HCT116 (cell line): ENCODE measurements at regions not wholly inside any gene's neighbourhood (a gene's known extent, or its start where the extent isn't known, plus 50 kb on each side); places are given as distances from the start of the nearest gene placed in this dataset.

ENCODE experiments used
- EGR1 ChIP-seq: IDR thresholded peaks from 2 replicates; pipeline ENCODE4 v1.6.1; 2012; ENCODE audit warnings: low read depth
- EZH2 ChIP-seq: fragments of 200-600 bp; sonication (generic); IDR thresholded peaks from 2 replicates; pipeline ENCODE4 v1.6.1; 2017; ENCODE audit warnings: antibody characterized with exemption, mixed run types
- EZH2phosphoT487 ChIP-seq: fragments of 200-600 bp; IDR thresholded peaks from 2 replicates; pipeline ENCODE4 v1.6.1; 2018; ENCODE audit warnings: antibody characterized with exemption, borderline replicate concordance
- FOSL1 ChIP-seq: IDR thresholded peaks from 2 replicates; pipeline ENCODE4 v1.6.1; 2012; ENCODE audit warnings: low read depth
- POLR2A ChIP-seq: IDR thresholded peaks from 2 replicates; pipeline ENCODE4 v1.7.0; 2011; ENCODE audit warnings: borderline replicate concordance; ENCODE audit not compliant: insufficient read depth, insufficient read length; ENCODE audit errors: extremely low read depth
- POLR2AphosphoS5 ChIP-seq: IDR thresholded peaks from 2 replicates; pipeline ENCODE4 v1.6.1; 2011; ENCODE audit warnings: mild to moderate bottlenecking, low read depth, low read length, moderate library complexity
- SIN3A ChIP-seq: IDR thresholded peaks from 2 replicates; pipeline ENCODE4 v1.6.1; 2012; ENCODE audit warnings: low read depth
- SP1 ChIP-seq: IDR thresholded peaks from 2 replicates; pipeline ENCODE4 v1.6.1; 2012; ENCODE audit warnings: low read depth
- ZFX ChIP-seq: fragments of 450-650 bp; IDR thresholded peaks from 2 replicates; pipeline ENCODE4 v1.6.1; 2017
- ZNF274 ChIP-seq: fragments of 200-500 bp; sonication (Bioruptor generic); IDR thresholded peaks from 2 replicates; pipeline ENCODE4 v1.6.1; 2014; ENCODE audit warnings: mild to moderate bottlenecking, low read depth, low read length, inconsistent platforms
- TF ChIP-seq, protein P1 (sequence below), 3 experiments: fragments of 200-600 bp in 1 of 3; sonication (generic) in 1 of 3; IDR thresholded peaks in 2 of 3; conservative IDR thresholded peaks in 1 of 3; 2 replicates each; pipeline ENCODE4 v1.5.1; 2012 to 2017; ENCODE audit warnings: low read depth in 2 of 3, low read length in 2 of 3, antibody characterized with exemption in 1 of 3, borderline replicate concordance in 1 of 3, control low read depth in 1 of 3, mild to moderate bottlenecking in 1 of 3, mixed read lengths in 1 of 3, mixed run types in 1 of 3, moderate library complexity in 1 of 3; ENCODE audit not compliant: insufficient read depth in 1 of 3
- TF ChIP-seq, protein P2 (sequence below): IDR thresholded peaks from 2 replicates; pipeline ENCODE4 v1.6.1; 2012
- TF ChIP-seq, protein P3 (sequence below): IDR thresholded peaks from 2 replicates; pipeline ENCODE4 v1.6.1; 2012; ENCODE audit warnings: low read depth
- TF ChIP-seq, protein P4 (sequence below): IDR thresholded peaks from 2 replicates; pipeline ENCODE4 v1.6.1; 2012

DNA sequence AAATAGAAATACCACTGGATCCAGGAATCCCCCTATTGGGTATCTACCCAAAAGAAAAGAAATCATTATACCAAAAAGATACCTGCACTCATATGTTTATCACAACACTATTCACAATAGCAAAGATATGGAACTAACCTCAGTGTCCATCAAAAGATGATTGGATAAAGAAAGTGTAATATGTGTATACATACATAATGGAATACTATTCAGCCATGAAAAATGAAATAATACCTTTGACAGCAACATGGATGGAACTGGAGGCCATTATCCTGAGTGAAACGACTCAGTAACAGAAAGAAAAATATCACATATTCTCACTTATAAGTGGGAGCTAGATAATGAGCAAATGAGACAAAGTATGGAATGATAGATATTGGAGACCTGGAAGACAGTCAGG lies 74.2 kb upstream of the TLR3 start:
- TF ChIP-seq, protein P1, sequence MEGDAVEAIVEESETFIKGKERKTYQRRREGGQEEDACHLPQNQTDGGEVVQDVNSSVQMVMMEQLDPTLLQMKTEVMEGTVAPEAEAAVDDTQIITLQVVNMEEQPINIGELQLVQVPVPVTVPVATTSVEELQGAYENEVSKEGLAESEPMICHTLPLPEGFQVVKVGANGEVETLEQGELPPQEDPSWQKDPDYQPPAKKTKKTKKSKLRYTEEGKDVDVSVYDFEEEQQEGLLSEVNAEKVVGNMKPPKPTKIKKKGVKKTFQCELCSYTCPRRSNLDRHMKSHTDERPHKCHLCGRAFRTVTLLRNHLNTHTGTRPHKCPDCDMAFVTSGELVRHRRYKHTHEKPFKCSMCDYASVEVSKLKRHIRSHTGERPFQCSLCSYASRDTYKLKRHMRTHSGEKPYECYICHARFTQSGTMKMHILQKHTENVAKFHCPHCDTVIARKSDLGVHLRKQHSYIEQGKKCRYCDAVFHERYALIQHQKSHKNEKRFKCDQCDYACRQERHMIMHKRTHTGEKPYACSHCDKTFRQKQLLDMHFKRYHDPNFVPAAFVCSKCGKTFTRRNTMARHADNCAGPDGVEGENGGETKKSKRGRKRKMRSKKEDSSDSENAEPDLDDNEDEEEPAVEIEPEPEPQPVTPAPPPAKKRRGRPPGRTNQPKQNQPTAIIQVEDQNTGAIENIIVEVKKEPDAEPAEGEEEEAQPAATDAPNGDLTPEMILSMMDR (IDR thresholded peaks at IDR 0.05 in 2 of 3, conservative IDR thresholded peaks at IDR 0.05 in 1 of 3; ENCODE audit: borderline replicate concordance in 1 of 3, insufficient read depth in 1 of 3, low read depth in 2 of 3, low read length in 2 of 3), result no peak
- TF ChIP-seq FOSL1, result no peak
- TF ChIP-seq ZFX, result no peak
- TF ChIP-seq POLR2A, result no peak
- no peak for TF ChIP-seq EZH2
- no peak for TF ChIP-seq EZH2phosphoT487
- no peak for TF ChIP-seq ZNF274
- TF ChIP-seq SP1, result no peak
- no peak for TF ChIP-seq SIN3A
- TF ChIP-seq, protein P2, sequence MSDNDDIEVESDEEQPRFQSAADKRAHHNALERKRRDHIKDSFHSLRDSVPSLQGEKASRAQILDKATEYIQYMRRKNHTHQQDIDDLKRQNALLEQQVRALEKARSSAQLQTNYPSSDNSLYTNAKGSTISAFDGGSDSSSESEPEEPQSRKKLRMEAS, result no peak
- no peak for TF ChIP-seq EGR1
- TF ChIP-seq, protein P3, sequence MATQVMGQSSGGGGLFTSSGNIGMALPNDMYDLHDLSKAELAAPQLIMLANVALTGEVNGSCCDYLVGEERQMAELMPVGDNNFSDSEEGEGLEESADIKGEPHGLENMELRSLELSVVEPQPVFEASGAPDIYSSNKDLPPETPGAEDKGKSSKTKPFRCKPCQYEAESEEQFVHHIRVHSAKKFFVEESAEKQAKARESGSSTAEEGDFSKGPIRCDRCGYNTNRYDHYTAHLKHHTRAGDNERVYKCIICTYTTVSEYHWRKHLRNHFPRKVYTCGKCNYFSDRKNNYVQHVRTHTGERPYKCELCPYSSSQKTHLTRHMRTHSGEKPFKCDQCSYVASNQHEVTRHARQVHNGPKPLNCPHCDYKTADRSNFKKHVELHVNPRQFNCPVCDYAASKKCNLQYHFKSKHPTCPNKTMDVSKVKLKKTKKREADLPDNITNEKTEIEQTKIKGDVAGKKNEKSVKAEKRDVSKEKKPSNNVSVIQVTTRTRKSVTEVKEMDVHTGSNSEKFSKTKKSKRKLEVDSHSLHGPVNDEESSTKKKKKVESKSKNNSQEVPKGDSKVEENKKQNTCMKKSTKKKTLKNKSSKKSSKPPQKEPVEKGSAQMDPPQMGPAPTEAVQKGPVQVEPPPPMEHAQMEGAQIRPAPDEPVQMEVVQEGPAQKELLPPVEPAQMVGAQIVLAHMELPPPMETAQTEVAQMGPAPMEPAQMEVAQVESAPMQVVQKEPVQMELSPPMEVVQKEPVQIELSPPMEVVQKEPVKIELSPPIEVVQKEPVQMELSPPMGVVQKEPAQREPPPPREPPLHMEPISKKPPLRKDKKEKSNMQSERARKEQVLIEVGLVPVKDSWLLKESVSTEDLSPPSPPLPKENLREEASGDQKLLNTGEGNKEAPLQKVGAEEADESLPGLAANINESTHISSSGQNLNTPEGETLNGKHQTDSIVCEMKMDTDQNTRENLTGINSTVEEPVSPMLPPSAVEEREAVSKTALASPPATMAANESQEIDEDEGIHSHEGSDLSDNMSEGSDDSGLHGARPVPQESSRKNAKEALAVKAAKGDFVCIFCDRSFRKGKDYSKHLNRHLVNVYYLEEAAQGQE, result no peak
- TF ChIP-seq POLR2AphosphoS5, result no peak
- TF ChIP-seq, protein P4, sequence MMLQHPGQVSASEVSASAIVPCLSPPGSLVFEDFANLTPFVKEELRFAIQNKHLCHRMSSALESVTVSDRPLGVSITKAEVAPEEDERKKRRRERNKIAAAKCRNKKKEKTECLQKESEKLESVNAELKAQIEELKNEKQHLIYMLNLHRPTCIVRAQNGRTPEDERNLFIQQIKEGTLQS, result no peak
